Ishikawa (cell line): ENCODE measurements at regions not wholly inside any gene's neighbourhood (a gene's known extent, or its start where the extent isn't known, plus 50 kb on each side); places are given as distances from the start of the nearest gene placed in this dataset.

ENCODE experiments used
- CEBPB ChIP-seq: IDR thresholded peaks from 2 replicates; pipeline ENCODE4 v1.6.1; 2012
- CREB1 ChIP-seq: IDR thresholded peaks from 2 replicates; pipeline ENCODE4 v1.6.1; 2012; ENCODE audit warnings: low read depth
- EGR1 ChIP-seq: IDR thresholded peaks from 2 replicates; pipeline ENCODE4 v1.6.1; 2012
- EP300 ChIP-seq: IDR thresholded peaks from 2 replicates; pipeline ENCODE4 v1.6.1; 2012; ENCODE audit warnings: borderline replicate concordance
- FOXM1 ChIP-seq: IDR thresholded peaks from 2 replicates; pipeline ENCODE4 v1.6.1; 2012; ENCODE audit warnings: low read depth, borderline replicate concordance
- NFIC ChIP-seq: IDR thresholded peaks from 2 replicates; pipeline ENCODE4 v1.6.1; 2012
- RAD21 ChIP-seq: IDR thresholded peaks from 2 replicates; pipeline ENCODE4 v1.6.1; 2012; ENCODE audit warnings: low read depth
- TAF1 ChIP-seq: IDR thresholded peaks from 2 replicates; pipeline ENCODE4 v1.6.1; 2012; ENCODE audit warnings: low read depth, mild to moderate bottlenecking
- TCF12 ChIP-seq: IDR thresholded peaks from 2 replicates; pipeline ENCODE4 v1.6.1; 2012; ENCODE audit warnings: low read depth
- TEAD4 ChIP-seq: IDR thresholded peaks from 2 replicates; pipeline ENCODE4 v1.6.1; 2012
- YY1 ChIP-seq: IDR thresholded peaks from 2 replicates; pipeline ENCODE4 v1.6.1; 2012; ENCODE audit warnings: low read depth
- ZBTB7A ChIP-seq: IDR thresholded peaks from 2 replicates; pipeline ENCODE4 v1.6.1; 2012; ENCODE audit warnings: low read depth
- TF ChIP-seq, protein P1 (sequence below): IDR thresholded peaks from 2 replicates; pipeline ENCODE4 v1.6.1; 2012
- TF ChIP-seq, protein P2 (sequence below): IDR thresholded peaks from 2 replicates; pipeline ENCODE4 v1.6.1; 2012; ENCODE audit warnings: low read depth, mild to moderate bottlenecking
- TF ChIP-seq, protein P3 (sequence below): IDR thresholded peaks from 2 replicates; pipeline ENCODE4 v1.6.1; 2012

DNA sequence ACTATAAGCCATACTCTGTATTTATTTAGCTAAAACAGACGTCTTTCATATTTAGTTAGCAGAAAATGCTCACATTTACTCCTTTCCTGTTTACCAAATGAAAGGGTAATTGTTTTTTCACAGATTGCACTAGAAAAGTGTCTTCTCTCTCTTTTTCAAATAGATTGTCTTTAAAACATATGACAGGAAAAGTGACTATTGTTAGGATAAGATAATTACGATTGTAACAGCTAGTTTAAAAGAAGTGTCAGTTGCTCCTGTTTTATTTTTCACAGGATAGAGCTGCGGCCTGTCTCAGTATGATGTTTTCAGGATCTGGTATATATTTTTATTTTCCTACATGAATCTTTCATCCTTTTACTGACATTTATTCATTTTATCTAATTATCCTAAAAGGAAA lies 353.5 kb downstream of the FBXO8 start:
- TF ChIP-seq, protein P1, sequence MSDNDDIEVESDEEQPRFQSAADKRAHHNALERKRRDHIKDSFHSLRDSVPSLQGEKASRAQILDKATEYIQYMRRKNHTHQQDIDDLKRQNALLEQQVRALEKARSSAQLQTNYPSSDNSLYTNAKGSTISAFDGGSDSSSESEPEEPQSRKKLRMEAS = no peak
- TF ChIP-seq EGR1 (no peak), TAF1 (no peak), TCF12 (no peak), CREB1 (no peak), YY1 (no peak), ZBTB7A (no peak), TEAD4 (no peak), FOXM1 (no peak), RAD21 (no peak)
- TF ChIP-seq, protein P2, sequence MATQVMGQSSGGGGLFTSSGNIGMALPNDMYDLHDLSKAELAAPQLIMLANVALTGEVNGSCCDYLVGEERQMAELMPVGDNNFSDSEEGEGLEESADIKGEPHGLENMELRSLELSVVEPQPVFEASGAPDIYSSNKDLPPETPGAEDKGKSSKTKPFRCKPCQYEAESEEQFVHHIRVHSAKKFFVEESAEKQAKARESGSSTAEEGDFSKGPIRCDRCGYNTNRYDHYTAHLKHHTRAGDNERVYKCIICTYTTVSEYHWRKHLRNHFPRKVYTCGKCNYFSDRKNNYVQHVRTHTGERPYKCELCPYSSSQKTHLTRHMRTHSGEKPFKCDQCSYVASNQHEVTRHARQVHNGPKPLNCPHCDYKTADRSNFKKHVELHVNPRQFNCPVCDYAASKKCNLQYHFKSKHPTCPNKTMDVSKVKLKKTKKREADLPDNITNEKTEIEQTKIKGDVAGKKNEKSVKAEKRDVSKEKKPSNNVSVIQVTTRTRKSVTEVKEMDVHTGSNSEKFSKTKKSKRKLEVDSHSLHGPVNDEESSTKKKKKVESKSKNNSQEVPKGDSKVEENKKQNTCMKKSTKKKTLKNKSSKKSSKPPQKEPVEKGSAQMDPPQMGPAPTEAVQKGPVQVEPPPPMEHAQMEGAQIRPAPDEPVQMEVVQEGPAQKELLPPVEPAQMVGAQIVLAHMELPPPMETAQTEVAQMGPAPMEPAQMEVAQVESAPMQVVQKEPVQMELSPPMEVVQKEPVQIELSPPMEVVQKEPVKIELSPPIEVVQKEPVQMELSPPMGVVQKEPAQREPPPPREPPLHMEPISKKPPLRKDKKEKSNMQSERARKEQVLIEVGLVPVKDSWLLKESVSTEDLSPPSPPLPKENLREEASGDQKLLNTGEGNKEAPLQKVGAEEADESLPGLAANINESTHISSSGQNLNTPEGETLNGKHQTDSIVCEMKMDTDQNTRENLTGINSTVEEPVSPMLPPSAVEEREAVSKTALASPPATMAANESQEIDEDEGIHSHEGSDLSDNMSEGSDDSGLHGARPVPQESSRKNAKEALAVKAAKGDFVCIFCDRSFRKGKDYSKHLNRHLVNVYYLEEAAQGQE = no peak
- TF ChIP-seq, protein P3, sequence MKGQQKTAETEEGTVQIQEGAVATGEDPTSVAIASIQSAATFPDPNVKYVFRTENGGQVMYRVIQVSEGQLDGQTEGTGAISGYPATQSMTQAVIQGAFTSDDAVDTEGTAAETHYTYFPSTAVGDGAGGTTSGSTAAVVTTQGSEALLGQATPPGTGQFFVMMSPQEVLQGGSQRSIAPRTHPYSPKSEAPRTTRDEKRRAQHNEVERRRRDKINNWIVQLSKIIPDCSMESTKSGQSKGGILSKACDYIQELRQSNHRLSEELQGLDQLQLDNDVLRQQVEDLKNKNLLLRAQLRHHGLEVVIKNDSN = no peak

DNA sequence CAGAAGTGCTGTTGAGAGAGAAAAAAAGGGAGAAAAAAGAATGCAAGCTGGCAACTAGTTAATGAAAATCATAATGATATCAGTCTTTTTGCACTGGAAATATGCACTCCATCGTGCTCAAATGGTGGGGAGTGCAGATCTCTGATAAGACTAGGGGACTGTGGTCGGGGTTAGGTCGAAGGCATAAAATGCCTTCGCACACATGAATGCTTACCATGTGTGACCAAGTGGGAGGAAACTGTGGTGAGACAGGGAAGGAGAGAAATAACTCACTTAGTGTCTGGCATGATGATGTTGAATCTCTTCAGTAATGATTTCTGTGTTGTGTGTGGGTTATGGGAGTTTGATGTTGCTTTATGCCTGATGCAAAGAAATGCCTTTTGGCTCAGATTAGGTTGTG lies 358.9 kb downstream of the FBXO8 start:
- TF ChIP-seq TAF1 (no peak), TEAD4 (no peak), NFIC (no peak), EP300 (no peak), CREB1 (no peak), FOXM1 (no peak), ZBTB7A (no peak)
- TF ChIP-seq, protein P3 = no peak

DNA sequence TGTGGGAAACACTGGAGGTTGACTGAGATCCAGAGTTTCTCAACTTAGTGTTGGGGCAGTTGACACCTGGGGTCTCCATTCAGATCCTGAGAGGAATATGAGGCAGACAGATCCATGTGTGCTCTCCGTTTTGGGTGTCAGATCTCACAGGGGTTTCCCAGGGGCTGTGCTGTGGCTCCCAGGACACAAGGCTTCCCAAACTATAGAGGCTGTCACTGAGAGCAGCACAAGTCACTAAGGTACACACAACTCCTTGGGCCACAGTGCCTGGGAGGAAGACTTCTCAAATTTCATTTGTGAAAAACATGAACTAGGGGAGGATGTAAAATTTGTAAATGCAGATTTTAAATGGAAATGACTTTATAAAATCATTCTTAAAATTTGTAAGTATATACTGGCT lies 363.6 kb downstream of the FBXO8 start:
- TF ChIP-seq TEAD4 (no peak), TAF1 (no peak), RAD21 (no peak), TCF12 (no peak), EGR1 (no peak), CEBPB (no peak), NFIC (no peak), EP300 (no peak), ZBTB7A (no peak), CREB1 (no peak), FOXM1 (no peak)
- TF ChIP-seq, protein P2 = no peak
- TF ChIP-seq, protein P1 = no peak
- TF ChIP-seq, protein P3 = no peak

DNA sequence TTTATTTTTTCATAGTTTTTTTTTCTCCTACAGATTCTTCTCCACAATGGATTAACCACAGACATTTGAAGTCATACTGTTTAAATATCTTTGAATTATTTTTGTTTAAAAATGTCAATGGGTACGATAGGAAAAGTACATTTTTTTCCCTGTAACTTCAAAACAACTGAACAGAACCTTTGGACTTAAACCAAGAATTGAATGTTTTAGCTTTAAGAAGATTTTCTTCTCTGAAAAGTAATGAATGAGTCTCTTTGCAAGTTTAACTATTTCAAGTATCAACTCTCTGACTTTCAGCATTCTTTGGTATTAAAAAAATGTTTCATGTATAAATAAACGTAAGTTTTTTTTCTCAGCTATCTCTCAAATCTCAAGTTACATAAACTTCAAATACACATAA lies 364.3 kb downstream of the FBXO8 start:
- TF ChIP-seq NFIC = no peak
- TF ChIP-seq, protein P1 = no peak
- TF ChIP-seq TEAD4 = no peak
- no peak for TF ChIP-seq TAF1
- TF ChIP-seq CEBPB = no peak
- TF ChIP-seq RAD21 = no peak
- TF ChIP-seq, protein P3 = no peak
- TF ChIP-seq YY1 = no peak
- no peak for TF ChIP-seq EP300
- TF ChIP-seq CREB1 = no peak

DNA sequence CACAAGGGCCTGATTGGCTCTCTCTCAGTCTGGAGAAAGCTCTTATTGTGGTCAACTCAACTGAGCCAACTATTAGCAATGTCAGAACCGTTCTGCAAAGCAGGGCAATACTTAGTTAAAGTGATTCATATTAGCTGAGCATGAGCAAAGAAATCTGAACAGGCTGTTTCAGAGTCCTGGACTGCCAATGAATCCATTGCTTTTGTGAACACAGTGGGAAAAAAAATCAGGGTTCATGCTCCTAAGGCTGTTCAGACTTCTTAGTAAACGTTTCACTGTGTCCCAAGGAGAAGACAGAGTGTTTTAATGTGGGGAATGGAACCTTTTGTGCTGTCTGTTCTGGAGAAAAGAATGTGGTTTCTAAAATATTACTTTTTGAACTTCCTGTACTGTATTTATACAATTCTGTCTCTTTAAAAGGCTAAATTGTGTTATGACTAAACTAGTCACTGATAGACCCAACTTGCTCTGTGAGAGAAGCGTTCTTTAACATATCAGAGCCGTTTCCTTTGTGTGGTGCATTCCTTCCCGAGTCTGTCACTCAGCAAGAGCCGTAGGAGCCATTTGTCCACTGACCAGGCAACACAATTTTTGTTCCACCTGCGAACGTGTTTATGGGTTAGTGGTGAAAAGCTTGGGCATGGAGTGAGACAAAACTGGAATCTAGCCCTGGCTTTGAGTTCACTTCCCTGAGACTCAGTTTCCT lies 366.1 kb downstream of the FBXO8 start:
- TF ChIP-seq NFIC (no peak), CREB1 (no peak), EP300 (no peak), YY1 (no peak), TEAD4 (no peak), ZBTB7A (no peak), CEBPB (no peak), FOXM1 (no peak), TAF1 (no peak), EGR1 (no peak)
- TF ChIP-seq, protein P1 = no peak
- TF ChIP-seq, protein P2 = no peak
- TF ChIP-seq, protein P3 = no peak
